ENCODE measurements at regions not wholly inside any gene's neighbourhood (a gene's known extent, or its start where the extent isn't known, plus 50 kb on each side); places are given as distances from the start of the nearest gene placed in this dataset.

GRCh38 chr19:29428071-29428470 lies 97.7 kb upstream of the VSTM2B start:
- no peak for DNase-seq (ENCODE audit: low spot score)

GRCh38 chr19:29429021-29429420 lies 96.8 kb upstream of the VSTM2B start:
- DNase-seq (ENCODE audit: low spot score), result no peak

GRCh38 chr19:29429581-29429980 lies 96.2 kb upstream of the VSTM2B start:
- no peak for DNase-seq (ENCODE audit: low spot score)

GRCh38 chr19:29431332-29431731 lies 94.5 kb upstream of the VSTM2B start:
- no peak for DNase-seq (ENCODE audit: low spot score)

GRCh38 chr19:29432677-29433076 lies 93.1 kb upstream of the VSTM2B start:
- DNase-seq (ENCODE audit: low spot score), result no peak

- DNase-seq (ENCODE audit: low spot score), result no peak
These were observed 89.1 kb upstream of the VSTM2B start for GRCh38 chr19:29436591-29437103.

- DNase-seq (ENCODE audit: low spot score), result no peak
These were observed 86.8 kb upstream of the VSTM2B start for GRCh38 chr19:29439021-29439420.

GRCh38 chr19:29439688-29440550 lies 85.9 kb upstream of the VSTM2B start:
- no peak for DNase-seq (ENCODE audit: low spot score)

GRCh38 chr19:29442094-29442493 lies 83.7 kb upstream of the VSTM2B start:
- no peak for DNase-seq (ENCODE audit: low spot score)

GRCh38 chr19:29442910-29443309 lies 82.9 kb upstream of the VSTM2B start:
- no peak for DNase-seq (ENCODE audit: low spot score)

GRCh38 chr19:29445246-29445645 lies 80.5 kb upstream of the VSTM2B start:
- no peak for DNase-seq (ENCODE audit: low spot score)

GRCh38 chr19:29446361-29446760 lies 79.4 kb upstream of the VSTM2B start:
- no peak for DNase-seq (ENCODE audit: low spot score)

- DNase-seq (ENCODE audit: low spot score), result no peak
These were observed 77.7 kb upstream of the VSTM2B start for GRCh38 chr19:29448046-29448445.

- no peak for DNase-seq (ENCODE audit: low spot score)
These were observed 76.4 kb upstream of the VSTM2B start for GRCh38 chr19:29449371-29449770.

GRCh38 chr19:29450306-29450705 lies 75.5 kb upstream of the VSTM2B start:
- DNase-seq (ENCODE audit: low spot score), result no peak

GRCh38 chr19:29450812-29451211 lies 75.0 kb upstream of the VSTM2B start:
- no peak for DNase-seq (ENCODE audit: low spot score)

- DNase-seq (ENCODE audit: low spot score), result no peak
These were observed 71.7 kb upstream of the VSTM2B start for GRCh38 chr19:29454109-29454508.

GRCh38 chr19:29457413-29457812 lies 68.4 kb upstream of the VSTM2B start:
- DNase-seq (ENCODE audit: low spot score), result no peak

GRCh38 chr19:29467824-29468401 lies 57.9 kb upstream of the VSTM2B start:
- DNase-seq (ENCODE audit: low spot score), result peak; percentile 47

- no peak for DNase-seq (ENCODE audit: low spot score)
These were observed 50.3 kb upstream of the VSTM2B start for GRCh38 chr19:29475469-29475868.
